Activated CD8-positive, alpha-beta memory T cell treated with anti-CD3 and anti-CD28 coated beads for 48 hours (primary cell): ENCODE measurements at regions not wholly inside any gene's neighbourhood (a gene's known extent, or its start where the extent isn't known, plus 50 kb on each side); places are given as distances from the start of the nearest gene placed in this dataset.
"Not testable (repeated sequence)": the region's sequence is repeated elsewhere in the genome, so short reads cannot be mapped to it uniquely, and the experiment has no call there.

Experiments used
- DNase-seq, 3 experiments: peaks; one replicate each; pipeline ENCODE4 v3.0.0-alpha.2; 2020; ENCODE audit warnings: low read depth in 2 of 3, low spot score in 2 of 3

DNA sequence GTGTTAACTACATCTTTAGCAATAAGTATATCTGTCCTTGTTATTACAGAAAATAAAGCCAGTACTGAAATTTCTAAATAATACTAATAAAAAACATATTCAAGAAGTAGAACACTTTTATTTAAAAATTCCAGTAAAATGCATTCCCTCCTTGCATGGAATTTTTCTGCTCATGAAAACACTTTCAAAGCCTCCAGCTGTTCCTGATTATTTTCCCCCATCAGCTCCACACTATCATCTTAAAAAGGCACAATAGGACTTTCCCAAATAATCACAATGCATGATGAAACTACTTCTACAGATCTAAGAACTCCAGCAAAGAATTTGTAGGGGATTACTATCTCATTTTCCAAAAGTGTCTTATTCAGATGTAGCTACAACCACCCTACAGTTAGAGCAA is 162.6 kb upstream of the USP25 start:
- no peak for DNase-seq

DNA sequence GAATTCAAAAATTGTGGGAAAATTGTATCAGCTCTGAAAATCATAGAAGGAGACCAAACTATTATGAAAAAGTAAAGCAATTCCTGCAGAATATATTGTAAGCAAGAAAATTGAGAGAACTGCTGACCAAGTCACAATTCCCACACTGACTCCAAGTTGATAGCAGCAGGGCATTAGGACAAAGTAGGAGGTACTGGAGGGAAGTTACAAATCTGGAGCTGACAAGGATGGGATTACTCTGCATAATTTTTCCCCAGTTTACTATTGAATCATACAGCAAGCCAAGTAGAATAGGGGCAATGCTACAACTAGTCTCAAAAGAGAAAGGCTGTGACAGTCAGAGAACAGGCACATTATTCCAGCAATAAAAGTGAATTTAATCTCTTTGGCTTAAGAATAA is 161.3 kb upstream of the USP25 start:
- DNase-seq: no peak

GRCh38 chr21:15586752-15587427 is 142.9 kb upstream of the USP25 start:
- DNase-seq: no peak

- no peak for DNase-seq
These were observed 137.4 kb upstream of the USP25 start for GRCh38 chr21:15592271-15592860.

GRCh38 chr21:15592957-15593356 is 136.8 kb upstream of the USP25 start:
- no peak for DNase-seq

DNA sequence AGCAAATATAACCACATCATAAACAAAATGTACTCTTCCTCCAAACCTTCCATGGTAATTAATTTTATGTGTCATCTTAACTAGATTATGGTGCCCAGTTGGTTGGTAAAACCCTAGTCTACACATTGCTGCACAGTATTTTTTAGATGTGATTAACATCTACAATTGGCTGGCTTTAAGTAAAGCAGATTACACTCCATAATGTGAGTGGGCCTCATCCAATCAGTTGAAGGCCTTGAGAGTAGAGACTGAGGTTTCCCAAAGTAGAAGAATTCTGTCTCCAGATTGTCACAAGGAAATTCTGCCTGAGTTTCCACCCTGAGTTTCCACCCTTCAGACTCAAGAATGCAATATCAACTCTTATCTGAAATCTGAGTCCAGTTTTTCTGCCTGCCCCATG is 128.4 kb upstream of the USP25 start:
- DNase-seq: no peak

DNA sequence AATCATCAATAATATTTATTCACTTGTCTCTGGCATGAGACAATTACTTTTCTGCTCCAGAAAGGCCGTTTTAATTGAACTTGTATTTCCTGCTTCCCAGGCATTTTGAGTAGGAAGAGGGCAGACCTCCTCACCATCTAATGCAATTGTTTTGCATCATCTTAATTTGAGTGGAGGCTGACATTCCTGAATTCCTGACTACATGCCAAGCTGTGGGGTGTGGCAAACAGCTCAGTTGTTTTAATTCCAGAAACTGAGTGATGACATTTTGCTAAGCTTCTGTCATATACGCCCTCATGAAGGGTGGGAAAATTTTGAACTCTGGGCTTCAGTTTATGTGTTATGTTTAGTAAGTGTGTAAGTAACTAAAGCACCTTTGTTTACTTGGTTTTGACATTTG is 125.4 kb upstream of the USP25 start:
- no peak for DNase-seq

GRCh38 chr21:15614766-15615165 is 115.0 kb upstream of the USP25 start:
- DNase-seq: no peak

DNA sequence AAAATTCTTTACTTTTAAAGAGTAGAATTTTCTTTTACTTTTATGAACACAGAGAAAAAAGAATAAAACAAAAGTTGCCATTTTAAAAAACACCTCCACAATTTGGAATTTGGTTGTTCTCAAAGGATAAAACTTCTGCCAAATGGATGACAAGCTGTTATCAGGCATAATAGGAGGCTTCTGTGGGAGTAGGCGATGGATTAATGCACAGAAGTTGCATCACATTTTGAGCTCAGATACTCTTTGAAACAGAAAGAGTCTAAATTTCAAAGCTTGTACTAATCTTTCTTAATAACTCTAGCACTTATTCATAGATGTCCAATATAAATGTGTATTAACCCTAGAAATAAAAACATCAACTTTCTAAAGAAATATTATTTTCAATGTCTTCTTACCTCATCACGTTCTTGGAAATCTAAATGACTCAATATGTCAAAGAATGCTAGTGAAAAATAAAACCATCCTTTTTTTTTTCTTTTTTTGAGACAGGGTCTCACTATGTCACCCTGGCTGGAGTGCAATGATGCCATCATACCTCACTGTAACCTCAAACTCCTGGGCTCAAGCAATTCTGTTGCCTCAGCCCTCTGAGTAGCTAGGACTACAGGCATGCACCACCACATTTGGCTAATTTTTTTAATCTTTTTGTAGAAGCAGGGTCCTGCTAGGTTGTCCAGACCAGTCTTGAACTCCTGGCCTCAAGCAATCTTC is 112.8 kb upstream of the USP25 start:
- DNase-seq: no peak

DNA sequence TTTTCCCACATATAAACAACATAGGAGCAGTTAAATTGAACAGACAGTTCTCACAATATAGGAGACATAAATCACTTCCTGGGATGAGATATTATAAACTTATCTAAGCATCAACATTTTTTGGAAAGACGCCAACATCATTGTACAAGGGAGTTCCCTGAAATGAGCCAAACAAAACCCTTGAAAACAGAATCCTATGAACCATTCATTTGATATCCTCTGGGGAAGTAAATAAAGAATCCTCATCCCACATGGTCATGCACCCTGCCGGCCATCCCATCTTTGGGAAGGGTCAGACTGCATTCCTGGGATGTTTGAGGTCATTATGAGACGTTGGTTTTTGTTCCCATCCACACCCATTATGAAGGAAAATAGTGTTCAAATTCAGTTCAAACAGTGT is 111.8 kb upstream of the USP25 start:
- no peak for DNase-seq

DNA sequence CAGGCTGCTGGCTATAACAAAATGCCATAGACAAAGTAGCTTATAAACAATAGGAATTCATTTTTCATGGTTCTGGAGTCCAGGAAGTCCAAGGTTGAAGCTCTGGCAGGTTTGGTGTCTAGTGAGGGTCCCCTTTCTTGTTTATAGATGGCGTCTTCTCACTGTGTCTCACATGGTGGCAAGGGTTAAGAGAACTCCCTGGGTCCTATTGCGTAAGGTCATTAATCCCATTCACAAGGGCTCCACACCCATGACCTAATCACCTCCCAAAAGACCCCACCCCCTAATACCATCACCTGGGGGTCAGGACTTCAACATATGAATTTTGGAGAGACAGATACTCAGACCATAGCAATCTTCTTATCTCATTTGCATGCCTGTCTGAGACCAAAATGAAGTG is 108.9 kb upstream of the USP25 start:
- no peak for DNase-seq

DNA sequence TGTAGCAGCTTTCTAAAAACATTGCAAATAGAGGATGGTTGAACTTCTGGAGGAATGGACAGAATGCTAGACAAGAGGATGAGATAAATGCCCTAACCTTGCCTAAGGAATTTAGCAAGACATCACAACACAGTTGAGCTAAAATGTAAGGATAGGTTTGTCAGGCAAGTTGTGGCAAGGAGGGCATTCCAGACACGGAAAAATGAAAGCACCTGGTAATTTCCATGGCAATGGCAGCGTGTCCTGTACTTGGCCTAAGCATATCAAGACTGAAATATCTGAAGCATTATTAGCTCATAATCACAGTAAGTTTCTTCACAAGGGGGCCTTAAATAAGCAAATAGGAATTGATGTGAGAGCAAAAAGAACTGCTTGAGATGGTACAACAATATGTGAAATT is 105.1 kb upstream of the USP25 start:
- no peak for DNase-seq

DNA sequence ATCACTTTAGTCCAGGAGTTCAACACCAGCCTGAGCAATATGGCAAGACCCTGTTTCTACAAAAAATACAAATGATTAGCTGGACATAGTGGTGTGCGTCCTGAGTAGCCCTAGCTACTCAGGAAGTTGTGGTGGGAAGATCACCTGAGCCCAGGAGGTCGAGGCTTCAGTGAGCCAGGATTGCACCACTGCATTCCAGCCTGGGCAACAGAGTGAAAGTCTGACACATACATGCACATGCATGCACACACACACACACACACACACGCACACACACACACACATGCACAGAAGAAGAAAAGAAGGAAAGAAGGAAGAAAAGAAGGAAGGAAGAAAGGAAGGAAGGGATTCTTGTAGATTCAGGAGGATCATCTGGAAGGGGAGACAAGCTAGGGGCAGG is 104.4 kb upstream of the USP25 start:
- DNase-seq: no peak

DNA sequence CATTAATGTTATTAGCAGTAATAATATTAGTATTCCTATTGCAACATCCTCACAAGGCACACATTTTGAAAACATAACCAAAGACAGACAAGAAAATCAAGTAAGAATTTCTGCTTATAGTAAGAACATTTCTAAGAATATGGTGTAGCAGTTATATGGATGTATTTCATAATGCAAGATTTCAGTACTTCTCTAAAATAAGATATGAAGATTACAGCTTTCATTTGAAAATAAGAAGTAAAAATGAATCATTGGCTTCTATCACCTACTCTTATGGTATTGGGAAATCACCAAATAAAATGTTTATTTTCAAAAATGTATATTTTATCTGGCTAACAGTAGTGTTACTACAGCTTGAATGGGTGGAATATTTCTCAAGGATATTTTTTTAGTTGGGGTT is 103.8 kb upstream of the USP25 start:
- DNase-seq: no peak

- DNase-seq: no peak
These were observed 102.8 kb upstream of the USP25 start for GRCh38 chr21:15627011-15627410.

- no peak for DNase-seq
These were observed 102.0 kb upstream of the USP25 start for GRCh38 chr21:15627823-15628222.

GRCh38 chr21:15631342-15631741 is 98.4 kb upstream of the USP25 start:
- DNase-seq: no peak

DNA sequence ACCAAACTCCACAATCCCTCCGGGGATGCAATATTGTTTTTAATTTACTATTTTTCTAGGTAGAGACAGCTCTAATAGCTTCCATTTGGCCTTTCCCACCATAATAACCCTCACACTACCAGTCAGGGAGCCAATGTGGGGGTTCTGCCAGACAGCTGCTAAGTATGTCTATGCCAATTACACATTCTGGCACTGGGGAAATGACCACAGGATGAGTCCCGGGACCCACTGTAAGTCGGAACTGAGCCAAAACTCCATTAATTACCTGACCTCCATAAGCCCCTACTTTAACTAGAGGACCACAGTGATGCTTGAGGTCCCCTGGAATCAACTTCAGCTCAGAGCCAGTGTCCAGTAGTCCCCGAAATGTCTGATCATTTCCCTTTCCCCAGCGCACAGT is 95.2 kb upstream of the USP25 start:
- not testable (repeated sequence) for DNase-seq

DNA sequence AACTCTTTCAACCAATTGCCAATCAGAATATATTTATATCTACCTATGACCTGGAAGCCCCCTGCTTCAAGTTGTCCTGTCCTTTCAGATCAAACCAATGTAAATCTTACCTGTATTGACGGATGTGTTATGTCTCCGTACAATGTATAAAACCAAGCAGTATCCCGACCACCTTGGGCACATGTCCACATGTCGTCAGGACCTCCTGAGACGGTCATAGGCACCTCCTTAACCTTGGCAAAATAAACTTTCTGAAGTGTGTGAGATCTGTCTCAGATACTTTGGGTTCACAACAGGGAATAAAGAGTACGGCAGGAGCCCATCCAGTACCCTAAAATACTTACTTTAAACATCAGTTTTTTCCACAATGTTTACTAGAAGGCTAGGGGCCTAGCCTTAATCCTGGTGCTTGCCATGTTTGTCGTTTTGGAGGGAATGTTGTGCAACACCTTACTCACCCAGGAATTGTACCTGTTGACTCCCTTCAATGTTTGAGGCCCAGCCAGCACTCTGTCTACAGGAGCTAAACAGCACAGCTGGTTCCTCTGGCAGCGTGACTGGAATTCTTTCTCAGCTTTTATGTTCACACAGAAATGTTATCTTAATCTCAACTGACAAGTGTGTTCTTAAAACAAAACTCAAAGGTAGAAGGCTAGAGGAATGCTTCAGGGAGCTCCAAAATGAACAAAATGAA is 90.8 kb upstream of the USP25 start:
- no peak for DNase-seq

DNA sequence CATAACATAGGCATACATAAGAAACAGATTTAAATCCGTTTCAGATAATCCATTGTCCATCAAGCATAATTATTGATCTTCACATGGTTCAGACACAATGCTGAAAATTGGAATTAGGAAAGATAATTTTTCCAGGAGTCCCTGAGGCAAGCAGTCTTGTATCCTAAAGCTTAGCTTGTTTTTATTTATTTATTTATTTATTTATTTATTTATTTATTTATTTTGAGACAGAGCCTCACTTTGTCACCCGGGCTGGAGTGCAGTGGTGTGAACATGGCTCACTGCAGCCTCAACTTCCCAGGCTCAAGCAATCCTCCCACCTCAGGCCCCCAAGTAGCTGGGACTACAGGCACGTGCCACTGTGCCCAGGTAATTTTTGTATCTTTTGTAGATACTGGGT is 89.7 kb upstream of the USP25 start:
- not testable (repeated sequence) for DNase-seq

DNA sequence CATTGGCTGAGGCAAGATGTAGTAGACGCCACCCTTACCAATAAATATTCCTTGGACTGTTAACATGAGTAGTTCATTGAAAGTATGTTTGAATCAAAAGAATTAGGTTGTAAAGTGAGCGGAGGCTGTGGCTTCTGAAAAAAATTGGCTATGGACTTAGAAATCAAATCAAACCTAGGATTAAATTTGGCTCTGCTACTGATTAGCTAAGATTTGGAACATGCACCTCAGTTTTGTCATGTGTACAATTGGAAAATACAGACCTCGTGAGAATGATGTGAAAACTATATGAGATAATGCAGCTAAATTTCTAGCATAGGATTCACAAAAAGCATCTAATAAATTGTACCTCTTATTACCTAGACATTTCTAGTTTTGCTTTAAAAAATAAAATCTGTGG is 85.3 kb upstream of the USP25 start:
- DNase-seq: no peak

- no peak for DNase-seq
These were observed 84.0 kb upstream of the USP25 start for GRCh38 chr21:15645830-15646229.
